ENCODE measurements at regions not wholly inside any gene's neighbourhood (a gene's known extent, or its start where the extent isn't known, plus 50 kb on each side); places are given as distances from the start of the nearest gene placed in this dataset.

DNA sequence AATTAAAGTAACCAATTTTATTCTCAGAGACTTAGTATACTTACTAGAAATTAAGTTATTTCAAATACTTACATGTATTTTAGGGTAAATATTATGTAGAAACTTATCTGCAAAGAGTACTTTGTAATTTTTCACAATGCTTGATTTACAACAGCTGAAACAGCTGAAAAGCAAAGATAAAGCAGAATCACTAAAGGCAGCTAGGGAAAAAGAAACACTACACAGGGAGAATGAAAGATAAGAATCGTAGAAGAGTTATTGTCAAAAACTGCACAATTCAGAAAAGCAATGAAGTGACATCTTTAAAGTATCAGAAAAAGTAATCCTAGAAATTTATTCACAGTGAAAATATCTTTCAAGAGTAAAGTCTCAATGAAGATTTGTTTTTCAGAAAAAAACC lies 69.7 kb upstream of the ZNF804B start:
- TF ChIP-seq, protein P1, sequence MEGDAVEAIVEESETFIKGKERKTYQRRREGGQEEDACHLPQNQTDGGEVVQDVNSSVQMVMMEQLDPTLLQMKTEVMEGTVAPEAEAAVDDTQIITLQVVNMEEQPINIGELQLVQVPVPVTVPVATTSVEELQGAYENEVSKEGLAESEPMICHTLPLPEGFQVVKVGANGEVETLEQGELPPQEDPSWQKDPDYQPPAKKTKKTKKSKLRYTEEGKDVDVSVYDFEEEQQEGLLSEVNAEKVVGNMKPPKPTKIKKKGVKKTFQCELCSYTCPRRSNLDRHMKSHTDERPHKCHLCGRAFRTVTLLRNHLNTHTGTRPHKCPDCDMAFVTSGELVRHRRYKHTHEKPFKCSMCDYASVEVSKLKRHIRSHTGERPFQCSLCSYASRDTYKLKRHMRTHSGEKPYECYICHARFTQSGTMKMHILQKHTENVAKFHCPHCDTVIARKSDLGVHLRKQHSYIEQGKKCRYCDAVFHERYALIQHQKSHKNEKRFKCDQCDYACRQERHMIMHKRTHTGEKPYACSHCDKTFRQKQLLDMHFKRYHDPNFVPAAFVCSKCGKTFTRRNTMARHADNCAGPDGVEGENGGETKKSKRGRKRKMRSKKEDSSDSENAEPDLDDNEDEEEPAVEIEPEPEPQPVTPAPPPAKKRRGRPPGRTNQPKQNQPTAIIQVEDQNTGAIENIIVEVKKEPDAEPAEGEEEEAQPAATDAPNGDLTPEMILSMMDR (IDR thresholded peaks at IDR 0.05; ENCODE audit: extremely low read depth, low read depth, low read length), result no peak
- no peak overlapping the region for H3K4me2 ChIP-seq (ENCODE audit: insufficient read depth, low read length)

DNA sequence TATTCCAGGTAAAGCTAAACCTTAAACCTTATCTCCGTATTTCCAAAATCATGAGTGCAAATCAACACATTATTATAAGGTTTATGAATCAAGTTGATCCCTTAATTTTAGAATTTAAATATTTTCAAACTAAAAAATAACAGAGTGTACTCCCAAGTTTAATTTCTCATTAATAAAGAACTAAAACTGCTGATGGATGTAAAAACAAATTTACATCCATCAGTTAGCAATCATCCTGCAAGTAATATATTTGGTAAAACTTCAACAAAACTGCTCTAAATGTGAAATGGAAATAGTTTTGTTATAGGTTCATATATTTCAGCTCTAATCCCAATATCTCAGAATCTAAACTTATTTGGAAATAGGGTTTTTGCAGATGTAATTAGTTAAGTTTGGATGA lies 71.3 kb upstream of the ZNF804B start:
- H3K27me3 ChIP-seq (ENCODE audit: insufficient read depth, low read length), result no peaks in the 10 kb centered on the region
- no peaks in the 10 kb centered on the region for H4K20me1 ChIP-seq (ENCODE audit: insufficient read depth, low read length)
- H3K36me3 ChIP-seq (ENCODE audit: insufficient read depth, low read length), result no peaks in the 10 kb centered on the region
- TF ChIP-seq, protein P1 (IDR thresholded peaks at IDR 0.05; ENCODE audit: extremely low read depth, low read depth, low read length), result no peak
- H3K9me3 ChIP-seq (ENCODE audit: low read depth, low read length), result no peaks in the 10 kb centered on the region
- H3K79me2 ChIP-seq (ENCODE audit: insufficient read depth, low read length), result no peaks in the 10 kb centered on the region
- no peak for DNase-seq (ENCODE audit: insufficient read length, low spot score, missing footprints)
- no peak overlapping the region for H3K27ac ChIP-seq (ENCODE audit: low read depth, low read length)
- H3K4me1 ChIP-seq (ENCODE audit: insufficient read depth, low read length), result no peaks in the 10 kb centered on the region
- no peak overlapping the region for H3K4me3 ChIP-seq (ENCODE audit: insufficient read depth, low read length)
- H2AFZ ChIP-seq (ENCODE audit: low read length), result no peak overlapping the region
- H3K4me2 ChIP-seq (ENCODE audit: insufficient read depth, low read length), result no peak overlapping the region

More for the DNA sequence above, 69.7 kb upstream of the ZNF804B start:
- no peak overlapping the region for H3K4me3 ChIP-seq (ENCODE audit: insufficient read depth, low read length)
- no peaks in the 10 kb centered on the region for H4K20me1 ChIP-seq (ENCODE audit: insufficient read depth, low read length)
- no peaks in the 10 kb centered on the region for H3K36me3 ChIP-seq (ENCODE audit: insufficient read depth, low read length)
- H3K9me3 ChIP-seq (ENCODE audit: low read depth, low read length), result no peaks in the 10 kb centered on the region
- no peak for DNase-seq (ENCODE audit: insufficient read length, low spot score, missing footprints)
- no peaks in the 10 kb centered on the region for H3K79me2 ChIP-seq (ENCODE audit: insufficient read depth, low read length)
- no peaks in the 10 kb centered on the region for H3K27me3 ChIP-seq (ENCODE audit: insufficient read depth, low read length)
- H3K4me1 ChIP-seq (ENCODE audit: insufficient read depth, low read length), result no peaks in the 10 kb centered on the region
- no peak overlapping the region for H3K27ac ChIP-seq (ENCODE audit: low read depth, low read length)
- H2AFZ ChIP-seq (ENCODE audit: low read length), result no peak overlapping the region

DNA sequence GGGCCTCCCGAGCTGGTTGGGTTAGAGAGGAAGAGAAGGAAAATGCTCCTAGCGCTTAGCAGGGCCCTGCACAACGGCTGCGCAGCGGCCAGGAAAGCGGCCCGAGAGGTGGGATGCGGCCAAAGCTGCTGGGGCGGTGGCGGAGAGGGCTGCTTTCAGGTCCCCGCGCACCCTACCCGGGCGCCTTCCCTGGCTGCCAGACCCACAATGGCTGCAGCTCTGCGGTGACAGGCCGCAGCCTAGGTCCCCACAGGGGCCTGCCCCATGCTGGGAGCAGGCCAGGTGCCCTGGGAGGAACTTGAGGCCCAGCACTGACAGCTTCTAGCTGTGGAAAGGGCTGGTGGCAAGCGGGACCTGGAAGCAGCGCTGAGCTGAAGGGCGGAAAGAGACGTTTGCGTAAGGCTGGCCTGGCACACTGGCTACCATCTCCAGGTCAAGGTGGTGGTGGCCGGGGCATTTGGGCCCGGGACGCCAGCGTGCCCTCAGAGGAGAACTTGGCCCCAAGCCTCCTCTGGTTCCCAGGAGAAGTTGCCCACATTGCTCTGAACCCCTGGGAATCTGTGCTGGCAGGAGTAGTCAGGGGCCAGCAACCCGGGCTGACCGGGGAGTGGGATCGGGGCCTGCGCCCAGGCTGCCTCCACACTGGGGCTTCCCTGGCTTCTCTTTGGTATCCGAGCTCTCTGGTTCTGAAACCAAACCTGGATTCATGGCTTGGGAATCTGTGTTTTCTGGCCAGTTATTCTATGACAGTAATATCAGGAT lies 72.9 kb upstream of the ZNF804B start:
- Histone ChIP-seq H3K36me3 (ENCODE audit: insufficient read depth, low read length) (no peaks in the 10 kb centered on the region), H4K20me1 (ENCODE audit: insufficient read depth, low read length) (no peaks in the 10 kb centered on the region), H3K27me3 (ENCODE audit: insufficient read depth, low read length) (no peaks in the 10 kb centered on the region), H3K4me3 (ENCODE audit: insufficient read depth, low read length) (no peak overlapping the region), H3K9me3 (ENCODE audit: low read depth, low read length) (no peaks in the 10 kb centered on the region), H3K79me2 (ENCODE audit: insufficient read depth, low read length) (no peaks in the 10 kb centered on the region), H3K27ac (ENCODE audit: low read depth, low read length) (no peak overlapping the region), H3K4me2 (ENCODE audit: insufficient read depth, low read length) (no peak overlapping the region), H3K4me1 (ENCODE audit: insufficient read depth, low read length) (no peaks in the 10 kb centered on the region), H2AFZ (ENCODE audit: low read length) (no peak overlapping the region)
- TF ChIP-seq, protein P1 (IDR thresholded peaks at IDR 0.05; ENCODE audit: extremely low read depth, low read depth, low read length), result no peak
- no peak for DNase-seq (ENCODE audit: insufficient read length, low spot score, missing footprints)

DNA sequence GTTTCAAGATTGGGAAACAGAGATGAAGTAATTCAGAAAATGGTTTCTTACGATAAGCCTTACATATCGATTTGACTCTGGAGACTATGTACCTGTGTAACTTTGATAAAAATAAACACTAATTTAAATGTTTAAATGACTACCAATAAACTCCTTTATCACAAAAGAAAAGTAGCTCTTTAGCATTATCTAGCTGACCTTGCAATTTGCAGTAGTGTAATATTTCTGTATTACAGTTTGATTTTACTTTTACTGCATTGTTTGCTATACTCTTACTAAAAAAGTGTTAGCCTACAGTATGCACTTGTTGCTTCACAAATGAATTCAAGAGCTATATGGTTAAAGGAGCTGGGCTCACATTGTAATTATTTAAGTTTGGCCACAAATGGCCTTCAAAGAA lies 77.8 kb upstream of the ZNF804B start:
- Histone ChIP-seq H3K27ac (ENCODE audit: low read depth, low read length) (no peak overlapping the region), H3K27me3 (ENCODE audit: insufficient read depth, low read length) (no peaks in the 10 kb centered on the region), H3K9me3 (ENCODE audit: low read depth, low read length) (no peaks in the 10 kb centered on the region), H4K20me1 (ENCODE audit: insufficient read depth, low read length) (no peaks in the 10 kb centered on the region), H2AFZ (ENCODE audit: low read length) (no peak overlapping the region), H3K4me3 (ENCODE audit: insufficient read depth, low read length) (no peak overlapping the region), H3K79me2 (ENCODE audit: insufficient read depth, low read length) (no peaks in the 10 kb centered on the region), H3K4me2 (ENCODE audit: insufficient read depth, low read length) (no peak overlapping the region), H3K36me3 (ENCODE audit: insufficient read depth, low read length) (no peaks in the 10 kb centered on the region), H3K4me1 (ENCODE audit: insufficient read depth, low read length) (no peaks in the 10 kb centered on the region)
- TF ChIP-seq, protein P1 (IDR thresholded peaks at IDR 0.05; ENCODE audit: extremely low read depth, low read depth, low read length), result no peak
- no peak for DNase-seq (ENCODE audit: insufficient read length, low spot score, missing footprints)

Measured in osteoblast (primary cell).